ENCODE measurements at regions not wholly inside any gene's neighbourhood (a gene's known extent, or its start where the extent isn't known, plus 50 kb on each side); places are given as distances from the start of the nearest gene placed in this dataset.

DNA sequence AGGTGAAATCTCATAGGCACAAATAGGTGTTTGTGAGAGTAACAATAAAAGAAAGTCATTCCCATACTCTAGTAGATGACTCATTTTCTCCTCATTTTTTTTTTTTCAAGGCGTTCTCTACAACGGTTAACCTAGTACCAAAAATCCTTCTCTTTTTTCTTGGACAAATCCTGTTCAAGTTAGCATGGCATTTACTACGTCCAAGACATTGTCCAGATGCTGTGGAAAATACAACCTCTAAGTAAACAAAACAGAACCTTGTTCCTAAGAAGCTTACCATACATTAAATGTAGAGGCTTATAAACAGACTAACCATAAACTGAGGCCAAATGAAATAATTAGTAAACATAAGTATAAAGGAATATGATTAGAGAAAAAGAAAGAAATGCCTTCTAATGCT lies 76.2 kb upstream of the RGS4 start:
- no peak overlapping the region for H3T11ph ChIP-seq (ENCODE audit: low read length)
- H3K23ac ChIP-seq (ENCODE audit: insufficient read length, low read depth, low read length) = no peak overlapping the region
- Mint-ChIP-seq H3K36me3 (ENCODE audit: insufficient read depth in 1 of 3, low read depth in 3 of 3) (no peaks in the 10 kb centered on the region), H3K4me1 (no peaks in the 10 kb centered on the region), H3K4me3 (no peak overlapping the region), H3K27ac (no peak overlapping the region), H3K9me3 (no peaks in the 10 kb centered on the region), H3K27me3 (ENCODE audit: low read depth) (peaks cover 3% of the 10 kb centered on the region; the same call in 1 of the 2 replicates)
- H4K91ac ChIP-seq (ENCODE audit: insufficient read length, low read depth, low read length) = no peak overlapping the region
- no peak for DNase-seq
- H3K79me1 ChIP-seq (ENCODE audit: insufficient read depth, low read depth, low read length, poor library complexity, severe bottlenecking) = no peaks in the 10 kb centered on the region
- TF ChIP-seq, protein P1, sequence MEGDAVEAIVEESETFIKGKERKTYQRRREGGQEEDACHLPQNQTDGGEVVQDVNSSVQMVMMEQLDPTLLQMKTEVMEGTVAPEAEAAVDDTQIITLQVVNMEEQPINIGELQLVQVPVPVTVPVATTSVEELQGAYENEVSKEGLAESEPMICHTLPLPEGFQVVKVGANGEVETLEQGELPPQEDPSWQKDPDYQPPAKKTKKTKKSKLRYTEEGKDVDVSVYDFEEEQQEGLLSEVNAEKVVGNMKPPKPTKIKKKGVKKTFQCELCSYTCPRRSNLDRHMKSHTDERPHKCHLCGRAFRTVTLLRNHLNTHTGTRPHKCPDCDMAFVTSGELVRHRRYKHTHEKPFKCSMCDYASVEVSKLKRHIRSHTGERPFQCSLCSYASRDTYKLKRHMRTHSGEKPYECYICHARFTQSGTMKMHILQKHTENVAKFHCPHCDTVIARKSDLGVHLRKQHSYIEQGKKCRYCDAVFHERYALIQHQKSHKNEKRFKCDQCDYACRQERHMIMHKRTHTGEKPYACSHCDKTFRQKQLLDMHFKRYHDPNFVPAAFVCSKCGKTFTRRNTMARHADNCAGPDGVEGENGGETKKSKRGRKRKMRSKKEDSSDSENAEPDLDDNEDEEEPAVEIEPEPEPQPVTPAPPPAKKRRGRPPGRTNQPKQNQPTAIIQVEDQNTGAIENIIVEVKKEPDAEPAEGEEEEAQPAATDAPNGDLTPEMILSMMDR (conservative IDR thresholded peaks at IDR 0.05) = no peak
- H3K9ac ChIP-seq (ENCODE audit: extremely low read depth, insufficient read length, low read length) = no peak overlapping the region
- no peak overlapping the region for H3K18ac ChIP-seq (ENCODE audit: insufficient read length, low read depth, low read length)
- H3K9me3 ChIP-seq (ENCODE audit: control insufficient read depth, low read depth, low read length) = no peaks in the 10 kb centered on the region
- no peak overlapping the region for H2AK5ac ChIP-seq (ENCODE audit: insufficient read length, low read length)
- H2BK20ac ChIP-seq (ENCODE audit: low read depth, low read length, poor library complexity, severe bottlenecking) = no peak overlapping the region
- H2BK120ac ChIP-seq (ENCODE audit: low read depth, low read length, poor library complexity, severe bottlenecking) = no peak overlapping the region
- no peaks in the 10 kb centered on the region for H3K79me2 ChIP-seq (ENCODE audit: insufficient read depth, low read length)
- H3K4ac ChIP-seq (ENCODE audit: low read depth, low read length) = no peak overlapping the region
- no peaks in the 10 kb centered on the region for H4K20me1 ChIP-seq (ENCODE audit: control insufficient read depth, insufficient read depth, insufficient read length)
- no peak overlapping the region for H4K8ac ChIP-seq (replicated peaks; ENCODE audit: insufficient read length, low read depth, low read length)
- H3K23me2 ChIP-seq (ENCODE audit: insufficient read length, low read depth, low read length, poor library complexity, severe bottlenecking) = no peaks in the 10 kb centered on the region
- H3K27ac ChIP-seq (ENCODE audit: insufficient read length, low read depth, low read length) = no peak overlapping the region
- no peak overlapping the region for H2AFZ ChIP-seq (ENCODE audit: low read length)
- H3K4me1 ChIP-seq (ENCODE audit: insufficient read depth, low read length) = no peaks in the 10 kb centered on the region
- H3K4me2 ChIP-seq (ENCODE audit: insufficient read depth, insufficient read length, low read length) = no peak overlapping the region
- no peak overlapping the region for H2BK12ac ChIP-seq (ENCODE audit: insufficient read length, low read depth, low read length)
- H2BK5ac ChIP-seq (ENCODE audit: insufficient read length, low read length) = no peak overlapping the region
- no peak overlapping the region for H3K56ac ChIP-seq (ENCODE audit: insufficient read length, low read depth, low read length)
- H3K14ac ChIP-seq (ENCODE audit: insufficient read depth, low read length) = no peak overlapping the region
- H4K5ac ChIP-seq (ENCODE audit: insufficient read length, low read depth, low read length) = no peak overlapping the region
- H3K27me3 ChIP-seq (ENCODE audit: insufficient read depth, low read length) = no peaks in the 10 kb centered on the region
- H2BK15ac ChIP-seq (ENCODE audit: low read depth, low read length) = no peak overlapping the region
- no CpG with 5 or more reads among the region's 3 CpGs for WGBS (ENCODE audit: extremely low coverage, insufficient read length, low lambda C conversion rate)

All from H9 (cell line).